HG03565 (cell line): ENCODE measurements at regions not wholly inside any gene's neighbourhood (a gene's known extent, or its start where the extent isn't known, plus 50 kb on each side); places are given as distances from the start of the nearest gene placed in this dataset.

Source experiments
- ATAC-seq: cut with Tn5 transposase; IDR thresholded peaks from one replicate; pipeline ENCODE4 v1.9.1; 2021; ENCODE audit warnings: mild to moderate bottlenecking, moderate library complexity; ENCODE audit not compliant: unreplicated experiment

DNA sequence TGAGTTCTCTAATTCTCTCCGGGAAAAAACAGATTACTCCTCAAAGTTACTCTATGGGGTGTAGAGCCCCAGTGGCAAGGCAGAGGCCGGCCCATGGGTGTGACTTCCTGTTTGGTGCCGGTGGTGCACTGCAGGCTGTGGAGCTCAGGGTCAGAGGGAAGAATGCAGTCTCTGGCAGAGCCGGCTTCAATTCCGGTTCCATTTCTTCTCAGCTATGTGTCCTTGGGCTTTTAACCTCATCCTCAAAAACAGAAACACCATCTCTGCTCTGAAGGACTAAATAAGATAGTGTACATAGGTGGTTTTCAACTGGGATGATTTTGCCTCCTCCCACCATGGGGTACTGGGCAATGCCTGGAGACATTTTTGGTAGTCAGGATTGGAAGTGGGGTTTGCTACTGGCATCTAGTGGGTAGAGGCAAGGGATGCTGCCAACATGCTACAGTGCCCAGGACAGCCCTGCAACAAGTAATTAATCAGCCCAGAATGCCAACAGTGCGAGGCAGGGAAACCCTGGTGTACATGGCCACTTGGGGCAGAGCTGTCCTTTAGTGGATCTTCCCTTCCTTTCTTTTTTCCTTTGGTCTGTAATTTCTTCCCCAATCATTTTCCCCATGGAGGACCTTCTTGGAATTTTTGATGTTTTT is 81.2 kb downstream of the INSIG2 start:
- ATAC-seq: no peak

DNA sequence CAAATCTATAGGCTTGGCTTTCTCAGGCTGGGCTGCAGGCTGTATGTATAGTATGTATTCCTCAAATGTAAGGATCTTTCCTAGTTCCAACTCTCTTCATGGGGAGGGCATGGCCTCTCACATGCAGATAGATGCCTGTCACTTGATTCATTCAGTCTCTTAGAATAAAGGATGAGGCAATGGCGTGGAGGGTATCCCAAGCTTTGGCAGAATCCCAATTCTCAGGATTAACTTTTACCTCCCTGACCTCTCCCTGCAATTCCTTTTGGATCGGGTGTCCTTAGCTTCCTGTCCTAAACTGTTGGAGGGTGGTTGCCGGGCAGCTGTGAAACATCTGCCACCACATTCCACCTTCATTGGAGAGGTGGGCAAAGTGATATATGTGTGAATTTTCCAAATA is 80.3 kb downstream of the INSIG2 start:
- ATAC-seq: no peak

DNA sequence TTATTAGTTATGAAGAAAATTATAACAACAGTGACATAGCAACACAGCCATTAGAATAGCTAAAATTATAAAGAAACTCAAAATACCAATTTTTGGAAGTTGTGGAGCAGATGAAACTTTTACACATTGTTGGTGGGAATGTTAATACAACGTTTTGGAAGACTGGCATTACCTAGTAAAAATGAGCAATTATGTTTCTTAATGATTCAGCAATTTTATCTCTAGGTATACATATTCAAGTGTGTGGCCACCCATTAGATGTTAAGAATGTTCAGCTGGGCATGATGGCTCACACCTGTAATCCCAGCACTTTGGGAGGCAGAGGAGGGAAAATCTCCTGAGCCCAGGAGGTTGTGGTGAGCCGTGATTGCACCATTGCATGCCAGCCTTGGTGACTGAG is 78.8 kb downstream of the INSIG2 start:
- ATAC-seq: no peak

DNA sequence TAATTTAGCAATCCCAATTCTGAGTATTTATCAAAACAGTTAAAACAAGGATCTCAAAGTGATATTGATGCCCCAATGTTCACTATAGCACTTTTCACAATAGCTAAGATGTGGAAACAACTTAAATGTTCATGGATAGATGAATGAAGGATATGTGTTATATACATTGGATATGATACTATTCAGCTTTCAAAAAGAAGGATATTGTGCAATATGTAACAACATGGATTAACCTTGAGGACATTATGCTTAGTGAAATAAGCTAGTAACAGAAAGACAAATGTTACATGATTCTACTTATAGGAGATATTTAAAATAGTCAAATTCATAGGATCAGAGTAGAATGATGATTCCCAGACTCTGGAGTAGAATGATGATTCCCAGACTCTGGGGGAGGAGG is 78.0 kb downstream of the INSIG2 start:
- ATAC-seq: no peak

DNA sequence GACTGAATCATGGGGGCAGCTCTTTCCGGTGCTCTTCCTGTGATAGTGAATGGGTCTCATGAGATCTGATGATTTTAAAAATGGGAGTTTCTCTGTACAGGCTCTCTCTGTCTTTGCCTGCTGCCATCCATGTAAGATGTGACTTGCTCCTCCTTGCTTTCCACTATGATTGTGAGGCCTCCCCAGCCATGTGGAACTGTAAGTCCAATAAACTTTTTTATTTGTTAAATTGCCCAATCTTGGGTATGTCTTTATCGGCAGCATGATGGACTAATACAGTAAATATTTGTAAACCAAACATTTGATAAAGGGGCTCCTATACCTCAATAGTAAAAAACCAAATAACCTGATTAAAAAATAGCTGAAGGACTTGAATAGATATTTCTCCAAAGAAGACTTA is 77.3 kb downstream of the INSIG2 start:
- ATAC-seq: no peak
